Adrenal gland (tissue), 9 donors: ENCODE measurements at regions not wholly inside any gene's neighbourhood (a gene's known extent, or its start where the extent isn't known, plus 50 kb on each side); places are given as distances from the start of the nearest gene placed in this dataset.

Source experiments
- DNase-seq, 7 donors: peaks; one replicate each; pipeline ENCODE4 v3.0.0-alpha.2; 2019 to 2020
- H3K27ac ChIP-seq, 5 donors: fragments of 200-600 bp; sonication (generic) in 4 of 5; 1 replicate in 3 of 5; 2 replicates in 2 of 5; pipeline versions ENCODE4 v1.5.1 to v1.8.0; 2016 to 2020; ENCODE audit warnings: mild to moderate bottlenecking in 1 of 5
- H3K27me3 ChIP-seq: fragments of 200-600 bp; 2 replicates; pipeline ENCODE4 v1.8.0; 2021
- H3K36me3 ChIP-seq, 2 donors: fragments of 200-600 bp; replicated peaks in 1 of 2; 1 replicate in 1 of 2; 2 replicates in 1 of 2; pipeline versions ENCODE4 v1.5.1 to v1.8.0; 2018 to 2022
- H3K4me1 ChIP-seq, 2 donors: fragments of 200-600 bp; replicated peaks in 1 of 2; 1 replicate in 1 of 2; 2 replicates in 1 of 2; pipeline versions ENCODE4 v1.5.1 to v1.8.0; 2018 to 2021
- H3K4me3 ChIP-seq, 4 donors: fragments of 200-600 bp; sonication (generic) in 3 of 4; one replicate each; pipeline ENCODE4 v1.5.1; 2016 to 2018
- H3K9me3 ChIP-seq, 3 donors: fragments of 200-600 bp; sonication (generic) in 1 of 3; replicated peaks in 1 of 3; 1 replicate in 2 of 3; 2 replicates in 1 of 3; pipeline versions ENCODE4 v1.5.1 to v1.8.0; 2016 to 2021
- CTCF ChIP-seq, 6 experiments: fragments of 450-650 bp in 4 of 6; fragments of 200-600 bp in 2 of 6; sonication (generic) in 1 of 6; IDR thresholded peaks; 1 replicate in 5 of 6; 2 replicates in 1 of 6; pipeline versions ENCODE4 v1.5.1 to v1.8.0; 2016 to 2021; ENCODE audit warnings: antibody characterized with exemption in 6 of 6, mild to moderate bottlenecking in 2 of 6, moderate library complexity in 1 of 6
- POLR2A ChIP-seq, 2 donors: fragments of 450-650 bp; IDR thresholded peaks; one replicate each; pipeline ENCODE4 v1.6.1; 2017; ENCODE audit warnings: antibody characterized with exemption in 2 of 2, mild to moderate bottlenecking in 2 of 2, moderate library complexity in 1 of 2
- WGBS, 4 donors: extraction: QIAGEN DNeasy Blood & Tissue Kit in 2 of 4; methylation state at CpG; one replicate each; pipeline versions ENCODE4 v1.1.5 to v1.1.7; 2013 to 2017; 5-methylcytosine and 5-hydroxymethylcytosine counted together
- intact Hi-C, 2 donors: fragments of 100-400 bp; cut with DNase I; formaldehyde crosslinking; loops; one replicate each; pipeline versions ENCODE4 v1.14.1 to v1.15.0; 2022 to 2023
- donor health status: healthy with polysubstance abuse.
- donor health status: Bipolar disorder and iron deficiency.
- donor health status: DM: yes; HTN: yes; CAD: no.
- donor health status: DM: no; HTN: no; CAD: no.
- donor health status: DM: no; HTN: no; CAD: no.

GRCh38 chr2:34045101-34045655 lies 446.1 kb upstream of the FAM98A start:
- no peaks in the 10 kb centered on the region for H3K27me3 ChIP-seq
- intact Hi-C loops, result no loop called here
- H3K36me3 ChIP-seq, result no peaks in the 10 kb centered on the region
- H3K9me3 ChIP-seq, result no peaks in the 10 kb centered on the region
- TF ChIP-seq CTCF (IDR thresholded peaks at IDR 0.05) (no peak), POLR2A (IDR thresholded peaks at IDR 0.05) (no peak)
- no peak overlapping the region for H3K27ac ChIP-seq
- no peak for DNase-seq
- no peak overlapping the region for H3K4me3 ChIP-seq
- 71 to 75% (median 72%) methylated on average over 5 of the region's 5 CpGs for WGBS, 4 donors
- H3K4me1 ChIP-seq, result no peaks in the 10 kb centered on the region

- Histone ChIP-seq H3K27me3 (no peaks in the 10 kb centered on the region), H3K27ac (no peak overlapping the region), H3K4me3 (no peak overlapping the region), H3K9me3 (no peaks in the 10 kb centered on the region), H3K4me1 (no peaks in the 10 kb centered on the region), H3K36me3 (no peaks in the 10 kb centered on the region)
- TF ChIP-seq CTCF (IDR thresholded peaks at IDR 0.05), result no peak
- no peak for TF ChIP-seq POLR2A (IDR thresholded peaks at IDR 0.05)
- 56 to 65% (median 58%) methylated on average over 1 of the region's 1 CpG for WGBS, 4 donors
- intact Hi-C loops, result no loop called here
- DNase-seq, result no peak
Measured at GRCh38 chr2:34037886-34038285, 438.8 kb upstream of the FAM98A start.

GRCh38 chr2:34037157-34037556 lies 438.1 kb upstream of the FAM98A start:
- intact Hi-C loops, result no loop called here
- no peaks in the 10 kb centered on the region for H3K4me1 ChIP-seq
- H3K9me3 ChIP-seq, result no peaks in the 10 kb centered on the region
- no peaks in the 10 kb centered on the region for H3K27me3 ChIP-seq
- H3K36me3 ChIP-seq, result no peaks in the 10 kb centered on the region
- H3K27ac ChIP-seq, result no peak overlapping the region
- no peak overlapping the region for H3K4me3 ChIP-seq
- DNase-seq, result no peak
- TF ChIP-seq CTCF (IDR thresholded peaks at IDR 0.05) (no peak), POLR2A (IDR thresholded peaks at IDR 0.05) (no peak)
- 46 to 65% (median 55%) methylated on average over 3 of the region's 3 CpGs for WGBS, 4 donors

- no peaks in the 10 kb centered on the region for H3K4me1 ChIP-seq
- intact Hi-C loops, result no loop called here
- no peak overlapping the region for H3K4me3 ChIP-seq
- no peaks in the 10 kb centered on the region for H3K9me3 ChIP-seq
- no peaks in the 10 kb centered on the region for H3K27me3 ChIP-seq
- H3K27ac ChIP-seq, result no peak overlapping the region
- no peaks in the 10 kb centered on the region for H3K36me3 ChIP-seq
- 43 to 53% (median 51%) methylated on average over 1 of the region's 1 CpG for WGBS, 4 donors
- no peak for TF ChIP-seq POLR2A (IDR thresholded peaks at IDR 0.05)
- no peak for TF ChIP-seq CTCF (IDR thresholded peaks at IDR 0.05)
- DNase-seq, result no peak
Measured at GRCh38 chr2:34031097-34031496, 432.0 kb upstream of the FAM98A start.
